H1 (cell line): ENCODE measurements at regions not wholly inside any gene's neighbourhood (a gene's known extent, or its start where the extent isn't known, plus 50 kb on each side); places are given as distances from the start of the nearest gene placed in this dataset.

Experiments
- CTCF ChIA-PET: fragments of 300-600 bp; sonication (Branson Sonifier 250); formaldehyde crosslinking; loops from one replicate; lab custom pipeline; 2021; ENCODE audit not compliant: partially characterized antibody; lab: Charles Lee
- POLR2A ChIA-PET: fragments of 300-600 bp; sonication (Branson Sonifier 250); formaldehyde crosslinking; loops from one replicate; lab custom pipeline; 2021; ENCODE audit warnings: inconsistent platforms; ENCODE audit not compliant: partially characterized antibody; lab: Charles Lee
- DNase-seq, 2 experiments: peaks; one replicate each; pipeline versions ENCODE4 v3.0.0 to v3.0.0-alpha.2; 2010 to 2022; ENCODE audit warnings: low spot score in 2 of 2, low read depth in 1 of 2, mixed read lengths in 1 of 2
- FAIRE-seq: peaks from 2 replicates; lab custom pipeline; 2011; peaks lifted over from hg19 to GRCh38; lab: Jason Lieb, UNC
- H2AFZ ChIP-seq: 2 replicates; pipeline ENCODE4 v1.8.1; 2012; ENCODE audit warnings: low read length, inconsistent platforms
- H2AK5ac ChIP-seq: 2 replicates; pipeline ENCODE4 v1.6.1; 2013; ENCODE audit warnings: low read depth, low read length
- H2BK120ac ChIP-seq: replicated peaks from 2 replicates; pipeline ENCODE3; 2013; ENCODE audit warnings: low read depth, low read length, inconsistent platforms
- H2BK12ac ChIP-seq: 2 replicates; pipeline ENCODE4 v1.6.1; 2013; ENCODE audit warnings: low read depth, low read length
- H2BK15ac ChIP-seq: 2 replicates; pipeline ENCODE4 v1.6.1; 2013; ENCODE audit warnings: low read length
- H2BK20ac ChIP-seq: 2 replicates; pipeline ENCODE4 v1.6.1; 2013; ENCODE audit warnings: low read length
- H2BK5ac ChIP-seq: 2 replicates; pipeline ENCODE4 v1.6.1; 2013; ENCODE audit warnings: low read depth, low read length
- H3K14ac ChIP-seq: 2 replicates; pipeline ENCODE4 v1.6.1; 2013; ENCODE audit warnings: inconsistent platforms; ENCODE audit not compliant: insufficient read length
- H3K18ac ChIP-seq: 2 replicates; pipeline ENCODE4 v1.6.1; 2013; ENCODE audit warnings: low read length; ENCODE audit errors: extremely low read depth
- H3K23ac ChIP-seq: 2 replicates; pipeline ENCODE4 v1.6.1; 2013; ENCODE audit warnings: inconsistent platforms; ENCODE audit not compliant: insufficient read length
- H3K23me2 ChIP-seq: 2 replicates; pipeline ENCODE4 v1.6.1; 2013; ENCODE audit warnings: low read depth, low read length
- H3K27ac ChIP-seq: 2 replicates; pipeline ENCODE4 v1.6.1; 2011; ENCODE audit warnings: low read depth, low read length, inconsistent platforms
- H3K27me3 ChIP-seq, 4 experiments: replicated peaks in 1 of 4; 1 replicate in 1 of 4; 2 replicates in 3 of 4; pipeline versions ENCODE4 v1.6.1 to v1.8.1; 2011 to 2013; ENCODE audit warnings: low read length in 3 of 4, mild to moderate bottlenecking in 3 of 4, inconsistent platforms in 2 of 4, mixed read lengths in 2 of 4, moderate library complexity in 1 of 4; ENCODE audit not compliant: control insufficient read depth in 3 of 4, insufficient read depth in 3 of 4; ENCODE audit errors: extremely low read depth in 1 of 4
- H3K36me3 ChIP-seq, 4 experiments: 2 replicates each; pipeline versions ENCODE4 v1.6.1 to v1.8.1; 2011 to 2013; ENCODE audit warnings: mild to moderate bottlenecking in 4 of 4, low read length in 3 of 4, moderate library complexity in 2 of 4, control low read depth in 1 of 4, inconsistent platforms in 1 of 4; ENCODE audit not compliant: insufficient read depth in 4 of 4, control insufficient read depth in 2 of 4
- H3K4ac ChIP-seq: replicated peaks from 2 replicates; pipeline ENCODE3; 2013; ENCODE audit warnings: low read length, low read depth, mixed read lengths, inconsistent platforms; ENCODE audit not compliant: insufficient read length
- H3K4me1 ChIP-seq, 4 experiments: replicated peaks in 1 of 4; 1 replicate in 1 of 4; 2 replicates in 3 of 4; pipeline versions ENCODE4 v1.6.1 to v1.8.1; 2011 to 2013; ENCODE audit warnings: low read length in 3 of 4, inconsistent platforms in 2 of 4, mixed read lengths in 1 of 4; ENCODE audit not compliant: insufficient read depth in 4 of 4, control insufficient read depth in 3 of 4
- H3K4me2 ChIP-seq, 2 experiments: 2 replicates each; pipeline versions ENCODE4 v1.6.1 to v1.8.1; 2011 to 2013; ENCODE audit warnings: low read depth in 2 of 2, low read length in 2 of 2, control low read depth in 1 of 2, inconsistent platforms in 1 of 2, mild to moderate bottlenecking in 1 of 2; ENCODE audit not compliant: insufficient read depth in 1 of 2
- H3K4me3 ChIP-seq, 4 experiments: fragments of 200-600, 300-600 bp in 1 of 4; sonication (generic), shearing (Covaris generic), sonication (Bioruptor Twin) in 1 of 4; 2 replicates each; pipeline versions ENCODE4 v1.5.1 to v1.8.1; 2011 to 2016; ENCODE audit warnings: low read length in 4 of 4, low read depth in 3 of 4, control low read depth in 2 of 4, inconsistent platforms in 2 of 4, mild to moderate bottlenecking in 2 of 4, mixed read lengths in 1 of 4, moderate library complexity in 1 of 4; ENCODE audit not compliant: insufficient read depth in 2 of 4; ENCODE audit errors: extremely low read depth in 1 of 4
- H3K56ac ChIP-seq: replicated peaks from 2 replicates; pipeline ENCODE3; 2013; ENCODE audit warnings: low read depth, mild to moderate bottlenecking, mixed read lengths, low read length, inconsistent platforms; ENCODE audit not compliant: insufficient read length
- H3K79me1 ChIP-seq: 2 replicates; pipeline ENCODE4 v1.6.1; 2013; ENCODE audit warnings: low read depth, low read length, control low read depth
- H3K79me2 ChIP-seq, 2 experiments: 2 replicates each; pipeline versions ENCODE4 v1.6.1 to v1.8.1; 2012 to 2013; ENCODE audit warnings: low read length in 2 of 2, mild to moderate bottlenecking in 2 of 2, inconsistent platforms in 1 of 2; ENCODE audit not compliant: insufficient read depth in 2 of 2, control insufficient read depth in 1 of 2
- H3K9ac ChIP-seq, 4 experiments: replicated peaks in 1 of 4; 1 replicate in 1 of 4; 2 replicates in 3 of 4; pipeline versions ENCODE4 v1.6.1 to v1.8.1; 2011 to 2013; ENCODE audit warnings: low read depth in 3 of 4, low read length in 3 of 4, control low read depth in 2 of 4, mild to moderate bottlenecking in 2 of 4, moderate library complexity in 2 of 4, inconsistent platforms in 1 of 4; ENCODE audit errors: extremely low read depth in 1 of 4
- H3K9me3 ChIP-seq, 2 experiments: 2 replicates each; pipeline versions ENCODE4 v1.6.1 to v1.8.1; 2012 to 2013; ENCODE audit warnings: mild to moderate bottlenecking in 2 of 2, moderate library complexity in 2 of 2, control low read depth in 1 of 2, inconsistent platforms in 1 of 2, low read depth in 1 of 2, low read length in 1 of 2, mixed read lengths in 1 of 2; ENCODE audit not compliant: insufficient read depth in 2 of 2
- H4K20me1 ChIP-seq, 2 experiments: replicated peaks in 1 of 2; 2 replicates each; pipeline versions ENCODE3 to v1.8.1; 2011 to 2013; ENCODE audit warnings: inconsistent platforms in 2 of 2, low read length in 2 of 2, mild to moderate bottlenecking in 1 of 2; ENCODE audit not compliant: insufficient read depth in 2 of 2, control insufficient read depth in 1 of 2
- H4K5ac ChIP-seq: 2 replicates; pipeline ENCODE4 v1.6.1; 2013; ENCODE audit warnings: low read length, low read depth, mixed read lengths, inconsistent platforms; ENCODE audit not compliant: insufficient read length
- H4K8ac ChIP-seq: 2 replicates; pipeline ENCODE4 v1.8.0; 2013; ENCODE audit warnings: mild to moderate bottlenecking, moderate library complexity, low read length, inconsistent platforms; ENCODE audit not compliant: insufficient read depth; ENCODE audit errors: extremely low read depth
- H4K91ac ChIP-seq: replicated peaks from 2 replicates; pipeline ENCODE3; 2013; ENCODE audit warnings: low read length, mixed read lengths, inconsistent platforms; ENCODE audit not compliant: insufficient read length
- MAFK ChIP-seq: IDR thresholded peaks from 2 replicates; pipeline ENCODE4 v1.6.1; 2012; ENCODE audit warnings: low read depth, mild to moderate bottlenecking, improper control_type of control experiment, low read length
- RXRA ChIP-seq: IDR thresholded peaks from 2 replicates; pipeline ENCODE4 v1.6.1; 2011; ENCODE audit warnings: low read depth, mild to moderate bottlenecking, low read length, moderate library complexity; ENCODE audit not compliant: insufficient read depth
- WGBS, 2 experiments: shearing (Covaris generic) in 1 of 2; methylation state at CpG; one replicate each; pipeline versions ENCODE4 v1.1.6 to v1.1.7; 2013 to 2015; ENCODE audit warnings: low lambda C conversion rate in 2 of 2, mixed read lengths in 2 of 2, inconsistent platforms in 1 of 2, low coverage in 1 of 2, missing lambda C conversion rate in 1 of 2; ENCODE audit not compliant: insufficient replicate concordance in 2 of 2, insufficient coverage in 1 of 2, insufficient read length in 1 of 2; ENCODE audit errors: extremely low coverage in 1 of 2, missing lambda C conversion rate in 1 of 2; 5-methylcytosine and 5-hydroxymethylcytosine counted together

DNA sequence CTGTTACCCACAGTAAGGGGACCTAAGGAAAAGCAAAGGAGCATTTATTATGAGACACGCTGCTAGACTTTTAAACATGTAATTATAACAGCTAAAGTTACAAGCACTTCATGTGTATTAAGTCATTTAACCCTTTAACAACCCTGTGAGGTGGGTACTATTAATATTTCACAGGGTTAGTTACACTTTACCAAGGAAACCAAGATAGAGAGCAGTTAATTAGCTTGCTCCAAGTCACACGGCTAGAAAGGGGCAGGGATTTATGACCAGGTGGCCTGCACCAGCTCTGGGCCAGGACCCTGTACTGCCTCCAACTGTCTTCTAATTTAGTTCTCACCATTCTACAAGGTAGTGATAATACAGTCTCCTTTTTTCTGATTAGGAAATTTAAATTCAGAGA is 74.9 kb downstream of the RPL27A start:
- ChIA-PET CTCF (interaction anchor here (0.6 to 4.8 kb wide), 12 partner anchors 12 to 375 kb away, joined by 3 to 23 read pairs (median 4); no protein-coding TSS in a partner anchor), POLR2A (interaction anchor here (0.6 to 2.4 kb wide), 3 partner anchors 60 to 74 kb away, joined by 3 to 12 read pairs (median 3); no protein-coding TSS in a partner anchor)
- Histone ChIP-seq H3K4me3 (no peak overlapping the region), H3K9me3 (no peaks in the 10 kb centered on the region), H3K27ac (no peak overlapping the region), H4K5ac (no peak overlapping the region), H2BK15ac (no peak overlapping the region), H2AK5ac (no peak overlapping the region), H3K14ac (no peak overlapping the region), H3K79me2 (no peaks in the 10 kb centered on the region), H2BK120ac (no peak overlapping the region), H2BK5ac (no peak overlapping the region), H3K18ac (no peak overlapping the region), H3K23ac (no peak overlapping the region), H3K36me3 (no peaks in the 10 kb centered on the region), H3K27me3 (no peaks in the 10 kb centered on the region), H3K56ac (no peak overlapping the region), H3K23me2 (no peaks in the 10 kb centered on the region), H4K20me1 (peaks cover 0 to 7% of the 10 kb centered on the region in 2 experiments), H3K79me1 (peaks cover 3% of the 10 kb centered on the region), H3K4me1 (peaks cover 0 to 10% (median 0%) of the 10 kb centered on the region in 4 experiments; a peak in 1 of 7 replicates), H3K4ac (no peak overlapping the region), H4K8ac (no peak overlapping the region), H3K4me2 (no peak overlapping the region), H4K91ac (no peak overlapping the region), H3K9ac (no peak overlapping the region), H2BK20ac (no peak overlapping the region), H2BK12ac (no peak overlapping the region), H2AFZ (no peak overlapping the region)
- no peak for FAIRE-seq
- WGBS, 2 experiments = 90% methylated on average over 2 of the region's 2 CpGs; no CpG with 5 or more reads in 1 of the 2 experiments
- DNase-seq = no peak
- TF ChIP-seq MAFK (no peak), RXRA (no peak)
